ENCODE measurements at regions not wholly inside any gene's neighbourhood (a gene's known extent, or its start where the extent isn't known, plus 50 kb on each side); places are given as distances from the start of the nearest gene placed in this dataset.
"Not testable (repeated sequence)": the region's sequence is repeated elsewhere in the genome, so short reads cannot be mapped to it uniquely, and the experiment has no call there.

- FAIRE-seq (no peak), DNase-seq (ENCODE audit: low spot score) (no peak)
Measured at GRCh38 chr11:114802878-114803277, 124.6 kb downstream of the NXPE2 start.

GRCh38 chr11:114805431-114805830, 127.1 kb downstream of the NXPE2 start:
- not testable (repeated sequence) for DNase-seq (ENCODE audit: low spot score)

GRCh38 chr11:114811971-114812370, 133.6 kb downstream of the NXPE2 start:
- DNase-seq (ENCODE audit: low spot score) (no peak), FAIRE-seq (no peak)

More at GRCh38 chr11:114805431-114805830, 127.1 kb downstream of the NXPE2 start:
- FAIRE-seq, result not testable (repeated sequence)

GRCh38 chr11:114812733-114813132, 134.4 kb downstream of the NXPE2 start:
- no peak for DNase-seq (ENCODE audit: low spot score)
- no peak for FAIRE-seq

DNA sequence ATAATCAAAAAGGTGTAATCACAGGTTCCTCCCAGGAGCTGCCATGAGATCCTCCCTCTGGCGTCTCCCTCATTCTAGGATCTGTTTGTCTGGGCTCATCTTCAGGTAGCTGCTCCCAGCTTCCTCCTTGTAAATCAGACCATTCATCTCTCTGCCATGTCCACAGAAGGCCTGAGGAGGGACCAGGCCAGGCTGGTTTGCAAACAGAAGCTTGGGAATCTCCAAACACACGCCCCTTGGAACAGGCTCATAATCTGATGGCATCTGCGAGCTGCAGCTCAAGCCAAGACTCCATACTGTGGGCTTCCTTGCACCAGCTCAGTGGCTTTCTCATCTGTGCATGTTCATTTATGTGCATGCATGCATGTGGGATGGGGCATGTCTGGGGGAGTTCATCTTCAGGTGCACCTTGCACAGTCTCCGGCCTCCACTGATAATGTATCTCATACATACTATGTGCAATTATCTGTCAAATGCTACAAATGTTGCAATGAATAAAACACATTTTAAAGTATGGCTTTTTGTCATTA, 134.9 kb downstream of the NXPE2 start:
- FAIRE-seq, result no peak
- no peak for DNase-seq (ENCODE audit: low spot score)

DNA sequence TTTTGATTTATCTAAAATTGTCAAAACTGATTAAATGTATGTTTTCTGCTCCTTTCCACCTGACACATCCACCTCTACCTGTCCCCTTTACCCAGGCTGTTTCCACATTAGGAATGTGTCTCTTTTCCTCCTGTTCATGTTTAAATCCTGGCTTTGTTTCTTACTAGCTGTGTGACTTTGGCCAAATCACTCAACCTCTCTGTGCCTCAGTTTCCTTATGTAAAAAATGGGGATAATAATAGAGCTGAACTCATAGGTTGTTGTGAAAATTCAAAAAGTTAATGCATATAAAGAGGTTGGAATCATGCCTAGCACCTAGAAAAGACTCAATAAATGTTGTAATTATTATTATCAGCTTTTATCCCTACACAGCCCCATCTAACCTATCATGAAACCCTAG, 136.8 kb downstream of the NXPE2 start:
- FAIRE-seq (no peak), DNase-seq (ENCODE audit: low spot score) (no peak)

- FAIRE-seq, result no peak
Measured at GRCh38 chr11:114815761-114816160, 137.4 kb downstream of the NXPE2 start.

DNA sequence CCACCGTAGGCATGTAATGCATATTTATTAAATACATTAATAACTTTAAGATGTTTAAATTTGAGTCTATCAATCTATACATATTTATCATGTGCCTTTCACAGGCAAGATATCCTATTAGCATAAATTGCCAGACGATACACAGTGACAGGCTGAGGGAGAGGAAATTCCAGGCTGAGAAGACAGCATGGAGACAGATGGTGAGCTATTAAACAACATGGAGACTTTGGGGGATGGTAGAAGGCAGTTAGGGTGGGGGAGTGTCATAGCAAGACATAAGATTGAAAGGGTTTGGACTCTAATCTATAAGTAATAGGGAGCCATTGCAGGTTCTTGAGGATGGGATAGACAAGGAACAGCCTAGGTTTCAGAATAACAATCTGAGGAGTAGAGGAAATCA, 138.5 kb downstream of the NXPE2 start:
- no peak for FAIRE-seq

More at GRCh38 chr11:114815761-114816160, 137.4 kb downstream of the NXPE2 start:
- no peak for DNase-seq (ENCODE audit: low spot score)

GRCh38 chr11:114818382-114818781, 140.1 kb downstream of the NXPE2 start:
- FAIRE-seq (no peak), DNase-seq (ENCODE audit: low spot score) (no peak)

More for the DNA sequence above, 138.5 kb downstream of the NXPE2 start:
- no peak for DNase-seq (ENCODE audit: low spot score)

- FAIRE-seq (peak; percentile 37), DNase-seq (ENCODE audit: low spot score) (no peak)
Measured at GRCh38 chr11:114819028-114819427, 140.7 kb downstream of the NXPE2 start.

GRCh38 chr11:114820621-114821020, 142.3 kb downstream of the NXPE2 start:
- DNase-seq (ENCODE audit: low spot score) (no peak), FAIRE-seq (no peak)

GRCh38 chr11:114821621-114822412, 143.5 kb downstream of the NXPE2 start:
- FAIRE-seq, result peak; percentile 74
- peak; percentile 71 for DNase-seq (ENCODE audit: low spot score)

DNA sequence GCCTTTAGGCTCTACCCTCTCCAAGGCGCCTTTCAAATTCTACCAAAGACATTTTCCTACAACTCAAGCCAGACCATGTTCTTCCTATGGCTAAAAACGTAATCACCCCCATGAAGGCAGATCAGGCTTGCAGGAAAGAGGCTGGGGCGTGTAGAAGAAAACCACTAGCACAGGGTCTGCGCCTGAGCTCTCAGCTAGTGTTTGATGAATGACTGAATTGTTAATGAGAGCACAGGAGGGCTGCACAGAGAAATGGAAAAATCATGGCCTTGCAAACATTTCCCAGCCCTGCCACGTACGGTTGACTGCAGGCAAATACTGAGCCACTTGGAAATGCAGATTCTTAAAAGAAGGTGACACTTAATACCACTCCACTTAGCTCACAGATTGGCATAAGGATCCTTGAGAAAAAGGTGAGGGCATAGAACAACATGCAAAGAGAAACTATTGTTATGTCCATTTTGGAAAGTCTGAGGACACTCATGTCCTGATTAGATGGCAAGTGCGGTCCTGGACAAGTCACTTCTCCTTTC, 148.6 kb downstream of the NXPE2 start:
- FAIRE-seq, result peak; percentile 32

GRCh38 chr11:114827736-114828135, 149.4 kb downstream of the NXPE2 start:
- DNase-seq (ENCODE audit: low spot score) (no peak), FAIRE-seq (no peak)

More for the DNA sequence above, 148.6 kb downstream of the NXPE2 start:
- DNase-seq (ENCODE audit: low spot score), result no peak

- DNase-seq (ENCODE audit: low spot score) (no peak), FAIRE-seq (no peak)
Measured at GRCh38 chr11:114832532-114833125, 154.3 kb downstream of the NXPE2 start.

- no peak for FAIRE-seq
- DNase-seq (ENCODE audit: low spot score), result no peak
Measured at GRCh38 chr11:114836161-114836560, 157.8 kb downstream of the NXPE2 start.

- FAIRE-seq (no peak), DNase-seq (ENCODE audit: low spot score) (no peak)
Measured at GRCh38 chr11:114844896-114845295, 166.6 kb downstream of the NXPE2 start.

DNA sequence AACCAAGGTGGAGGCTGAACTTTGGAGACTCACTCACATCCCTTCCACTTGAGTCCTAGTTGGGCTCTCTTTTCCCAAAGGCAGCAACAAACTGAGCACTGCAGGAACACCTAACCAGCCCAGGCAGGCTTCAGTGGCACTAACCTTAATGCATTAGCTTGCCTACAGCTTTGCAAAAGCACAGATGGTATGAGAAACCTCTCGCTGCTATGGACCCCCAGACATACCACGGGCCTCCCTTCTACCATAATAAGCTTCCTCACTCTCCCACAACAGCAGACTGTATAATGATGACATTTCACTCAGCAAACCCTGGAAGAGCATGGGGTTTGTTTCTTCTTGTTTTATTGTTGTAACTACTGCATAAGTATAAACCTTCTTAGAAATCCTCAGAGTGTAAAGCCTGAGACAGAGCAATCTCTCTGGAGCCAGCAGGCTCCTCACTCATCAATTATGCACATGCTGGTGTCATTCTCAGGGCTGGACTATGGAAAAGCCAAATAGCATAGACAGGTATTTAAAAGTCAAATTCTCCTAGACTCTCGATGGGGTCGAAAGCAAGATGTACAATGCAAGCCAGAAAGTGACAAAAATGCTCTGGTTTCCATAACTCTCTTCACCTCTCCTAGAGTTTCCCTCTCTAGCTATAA, 167.6 kb downstream of the NXPE2 start:
- no peak for FAIRE-seq
- DNase-seq (ENCODE audit: low spot score), result no peak

GRCh38 chr11:114846416-114846791, 168.1 kb downstream of the NXPE2 start:
- DNase-seq (ENCODE audit: low spot score), result peak; percentile 70
- FAIRE-seq, result peak; percentile 68

DNA sequence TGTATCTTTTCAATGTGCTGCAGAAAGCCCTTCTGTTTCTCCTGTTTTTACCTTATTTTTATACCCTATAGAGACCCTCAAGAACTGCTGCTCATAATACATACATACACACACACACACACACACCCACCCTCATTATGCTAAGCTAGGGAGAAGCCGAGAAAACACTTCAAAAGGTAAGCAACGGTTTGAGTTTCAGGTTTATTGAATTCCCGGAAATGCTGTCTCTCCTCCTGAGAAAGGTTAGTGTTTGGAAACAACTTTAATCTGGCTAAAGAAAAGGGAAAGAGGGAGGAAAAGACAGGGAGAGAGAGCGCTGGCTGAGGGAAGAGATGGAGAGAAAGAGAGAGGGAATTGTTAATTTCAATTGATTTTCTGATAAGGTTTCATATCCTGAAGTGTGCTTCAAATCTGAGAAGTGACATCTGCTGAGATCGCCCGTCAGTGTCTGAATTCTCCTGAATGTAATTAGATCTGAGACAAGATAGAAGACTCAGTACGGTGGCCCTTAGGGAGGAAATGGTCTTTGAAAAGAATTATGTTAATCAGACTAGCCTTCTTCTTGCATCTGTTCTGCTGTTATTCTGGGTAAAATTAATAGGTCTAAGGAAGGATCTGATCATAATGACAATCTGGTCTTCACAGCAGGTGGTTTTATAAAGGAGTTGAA, 169.1 kb downstream of the NXPE2 start:
- FAIRE-seq (no peak), DNase-seq (ENCODE audit: low spot score) (no peak)

DNA sequence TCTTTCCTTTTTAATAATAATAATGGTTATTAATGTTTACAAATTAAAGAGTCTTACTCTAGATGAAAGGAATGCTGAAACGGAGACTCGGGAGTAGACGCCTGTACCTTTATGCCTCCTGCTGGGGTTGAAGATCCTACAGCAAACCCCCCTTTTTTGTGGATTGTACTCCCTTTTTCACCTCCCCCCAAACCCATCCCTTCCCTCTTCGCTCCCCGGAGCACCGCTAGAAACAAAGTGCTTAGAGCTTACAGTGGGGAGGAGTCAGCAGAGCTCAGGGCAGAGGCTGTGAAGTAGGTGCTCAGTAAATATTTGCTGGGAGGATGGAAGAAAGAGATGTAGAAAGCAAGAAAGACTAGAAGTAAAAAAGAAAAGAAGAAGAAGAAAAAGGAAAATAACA, 169.7 kb downstream of the NXPE2 start:
- no peak for DNase-seq (ENCODE audit: low spot score)

More for the DNA sequence above, 169.7 kb downstream of the NXPE2 start:
- no peak for FAIRE-seq
